ENCODE measurements at regions not wholly inside any gene's neighbourhood (a gene's known extent, or its start where the extent isn't known, plus 50 kb on each side); places are given as distances from the start of the nearest gene placed in this dataset.
"Not testable (repeated sequence)": the region's sequence is repeated elsewhere in the genome, so short reads cannot be mapped to it uniquely, and the experiment has no call there.

DNA sequence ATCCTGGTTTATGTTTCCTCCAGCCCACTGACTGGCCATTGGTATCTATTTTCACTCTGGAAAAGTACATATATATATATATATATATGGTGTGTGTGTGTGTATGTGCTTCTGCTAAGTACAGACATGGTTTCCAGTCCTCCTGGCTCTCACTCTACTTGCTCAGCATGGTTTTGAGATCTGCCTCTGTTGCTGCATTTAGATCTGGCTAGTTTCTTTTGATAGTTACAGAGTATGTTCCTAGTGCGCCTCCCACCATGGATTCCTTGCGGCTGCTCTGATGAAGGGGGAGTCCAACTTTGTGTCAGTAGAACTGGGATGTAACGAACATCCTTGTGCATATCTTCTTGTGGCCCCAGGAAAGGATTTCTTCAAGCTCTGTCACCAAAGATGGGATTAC, 274.1 kb downstream of the MIAT start:
- no peak for DNase-seq

DNA sequence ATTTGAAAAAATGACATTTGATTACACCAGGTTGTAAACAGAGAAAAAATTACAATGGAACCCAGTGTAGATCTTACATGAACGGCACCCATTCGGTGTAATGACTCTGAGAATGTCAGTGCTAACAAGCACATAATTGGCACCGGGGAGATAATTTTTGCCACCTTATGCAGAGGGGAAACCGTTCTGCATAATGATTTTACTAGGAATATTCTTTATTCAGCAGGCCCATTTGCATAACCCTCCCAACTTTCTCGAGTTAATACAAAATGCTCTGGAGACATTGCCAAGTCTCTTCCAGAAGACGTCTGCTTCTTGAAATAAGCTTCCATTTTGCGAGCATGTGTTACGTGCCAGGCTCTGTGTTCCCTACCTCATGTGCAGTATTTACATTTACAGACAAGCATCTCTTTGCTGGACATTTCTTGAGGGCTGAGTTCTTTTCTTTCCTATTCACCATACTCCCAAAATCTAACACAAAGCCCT, 275.8 kb downstream of the MIAT start:
- DNase-seq: no peak

DNA sequence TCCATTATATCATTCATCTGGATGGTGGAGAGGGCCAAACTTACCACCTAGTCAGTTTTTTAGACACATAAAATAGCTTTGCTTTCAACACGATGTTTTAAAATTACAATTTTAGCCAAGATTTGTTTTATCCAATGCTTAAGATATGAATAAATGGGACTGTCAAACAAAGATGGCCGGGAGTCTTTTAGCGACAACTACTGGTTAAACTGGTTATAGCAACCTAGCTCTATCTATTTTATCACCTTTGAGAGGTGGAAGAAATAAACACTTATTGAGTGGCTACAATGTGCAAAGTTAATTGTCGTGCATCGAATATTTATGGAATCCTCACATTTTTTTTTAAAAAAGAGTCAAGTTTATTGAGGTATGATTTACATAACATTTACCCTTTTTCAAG, 279.8 kb downstream of the MIAT start:
- no peak for DNase-seq

DNA sequence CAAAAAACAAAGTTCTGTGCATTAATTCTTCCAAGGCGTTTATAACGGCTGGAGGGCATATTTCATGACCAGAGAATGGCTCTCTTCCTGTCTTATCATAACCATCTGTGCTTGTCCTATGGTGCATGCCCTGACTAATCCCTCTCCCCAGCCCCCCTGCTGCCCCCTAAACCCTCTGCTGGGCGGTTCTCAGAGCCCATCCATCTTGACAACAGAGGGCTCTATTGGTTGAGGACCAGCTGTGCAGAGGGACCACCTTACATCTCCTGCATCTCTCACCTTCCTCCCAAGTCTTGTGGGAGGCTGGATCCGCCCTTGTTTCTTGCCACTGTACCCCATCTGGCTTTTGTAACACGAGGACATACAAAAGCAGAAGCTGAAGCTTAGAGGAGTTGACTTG, 282.1 kb downstream of the MIAT start:
- DNase-seq: no peak

DNA sequence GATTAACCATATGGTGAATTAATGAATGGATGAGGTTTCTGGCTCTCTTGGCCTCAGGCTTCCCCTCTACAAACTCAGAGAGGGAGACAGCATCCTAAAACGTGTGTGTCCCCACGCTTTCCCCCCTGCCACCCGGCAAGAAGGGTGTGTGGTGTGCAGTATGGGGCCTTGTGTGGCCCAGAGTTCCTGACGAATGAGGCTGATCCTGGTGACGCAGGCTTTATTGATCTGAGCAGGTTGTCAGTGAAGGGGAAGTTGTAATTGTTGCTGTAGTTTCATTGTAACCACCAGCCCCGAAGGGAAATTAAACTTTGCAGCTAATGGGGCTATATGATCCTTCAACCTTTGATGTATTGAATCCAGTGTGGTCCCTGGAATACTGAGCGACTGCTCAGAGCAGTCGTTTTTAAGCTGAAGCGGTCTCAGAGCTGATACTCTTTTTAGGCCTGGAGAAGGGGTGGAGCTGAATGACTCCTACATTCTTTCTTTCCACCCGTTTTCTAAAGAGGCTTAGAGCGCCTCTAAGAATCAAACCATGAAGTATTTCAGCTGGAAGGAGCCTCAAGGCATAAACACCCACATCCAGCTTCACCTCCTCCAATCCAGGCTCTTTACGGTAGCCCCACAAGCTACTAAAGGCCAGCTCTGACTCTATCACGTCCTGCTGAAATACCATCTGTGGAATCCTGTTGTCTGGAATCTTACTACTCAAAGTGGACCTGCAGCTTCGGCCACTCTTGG, 284.7 kb downstream of the MIAT start:
- no peak for DNase-seq

DNA sequence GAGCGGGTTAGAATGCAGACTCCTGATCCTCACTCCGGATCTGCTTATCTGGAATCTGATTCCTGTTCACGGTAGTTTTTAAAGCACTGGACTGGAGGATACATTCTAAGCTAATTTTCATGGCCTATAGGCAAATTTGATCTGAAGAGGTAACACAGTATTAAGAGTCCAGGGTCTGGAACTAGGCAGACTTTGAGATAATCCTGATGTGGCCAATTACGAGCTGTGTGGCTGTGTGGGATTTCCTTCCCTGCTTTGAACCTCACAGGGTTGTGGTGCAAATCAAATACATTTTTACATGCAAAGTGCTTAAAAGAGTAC, 285.2 kb downstream of the MIAT start:
- DNase-seq: no peak

DNA sequence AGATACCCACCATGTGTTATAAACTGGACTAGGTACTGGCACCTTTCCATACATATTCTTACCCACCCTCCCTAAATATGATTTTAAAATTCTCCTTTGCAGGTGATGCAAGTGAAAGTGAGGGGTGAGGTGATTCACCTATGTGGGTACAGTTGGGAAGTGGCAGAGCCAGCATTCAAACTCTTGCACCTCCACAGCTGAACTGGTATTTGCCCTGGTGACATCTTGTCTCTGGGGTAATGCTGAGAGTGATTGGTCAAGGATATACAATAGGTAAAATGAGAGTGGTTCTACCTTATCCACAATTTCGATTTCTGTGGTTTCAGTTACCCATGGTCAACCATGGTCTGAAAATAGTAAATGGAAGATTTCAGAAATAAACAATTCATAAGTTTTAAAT, 288.2 kb downstream of the MIAT start:
- no peak for DNase-seq

DNA sequence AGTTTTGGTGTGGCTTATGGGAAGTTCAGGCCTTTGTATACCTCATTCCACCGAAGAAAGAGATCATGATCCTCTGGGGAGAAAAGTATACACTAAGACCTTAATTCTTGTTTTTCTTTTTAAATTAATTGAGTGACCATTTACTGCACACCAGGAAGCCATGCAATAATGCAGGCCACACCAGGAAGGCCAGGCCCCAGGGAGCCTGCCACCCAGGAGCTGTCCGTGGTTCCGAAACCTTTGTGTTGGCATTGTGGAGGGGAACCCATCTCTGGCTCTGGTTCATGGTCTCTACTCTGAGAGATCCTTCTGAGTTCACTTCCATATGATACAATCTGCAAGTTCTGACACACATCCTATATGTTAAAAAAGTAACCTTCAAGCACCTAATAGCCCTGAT, 291.8 kb downstream of the MIAT start:
- DNase-seq: no peak

DNA sequence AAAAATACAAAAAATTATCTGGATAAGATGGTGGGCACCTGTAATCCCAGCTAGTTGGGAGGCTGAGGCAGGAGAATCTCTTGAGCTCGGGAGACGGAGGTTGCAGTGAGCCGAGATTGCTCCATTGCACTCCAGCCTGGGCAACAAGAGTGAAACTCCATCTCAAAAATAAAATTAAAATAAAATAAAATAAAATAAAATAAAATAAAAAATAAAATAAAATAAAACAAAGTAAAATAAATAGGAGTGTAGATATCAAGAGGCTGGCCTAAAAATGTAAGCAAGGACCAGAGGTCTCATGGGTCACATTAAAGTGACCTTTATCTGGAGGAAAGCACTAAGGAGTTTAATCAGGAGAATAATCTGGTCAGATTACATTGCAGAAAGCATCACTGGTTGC, 293.8 kb downstream of the MIAT start:
- not testable (repeated sequence) for DNase-seq

DNA sequence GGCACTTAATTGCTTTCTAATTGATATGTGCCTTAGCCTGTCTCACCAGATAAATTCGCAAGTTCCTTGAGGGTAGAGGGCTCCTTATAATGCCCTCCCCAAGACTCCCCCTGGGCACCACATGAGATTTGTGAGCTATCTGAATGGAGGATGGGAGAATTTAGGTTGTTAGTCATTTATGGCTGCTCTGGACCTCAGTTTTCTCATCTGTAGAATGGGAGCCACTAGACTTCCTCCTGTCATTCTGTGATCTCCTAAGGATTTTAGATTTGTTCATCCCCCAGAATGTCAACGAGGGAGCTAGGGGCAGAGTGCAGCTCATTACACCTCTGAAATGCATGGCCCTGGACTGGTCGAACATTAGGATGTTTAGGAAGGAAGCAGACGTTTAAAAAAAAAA, 294.6 kb downstream of the MIAT start:
- DNase-seq: no peak

DNA sequence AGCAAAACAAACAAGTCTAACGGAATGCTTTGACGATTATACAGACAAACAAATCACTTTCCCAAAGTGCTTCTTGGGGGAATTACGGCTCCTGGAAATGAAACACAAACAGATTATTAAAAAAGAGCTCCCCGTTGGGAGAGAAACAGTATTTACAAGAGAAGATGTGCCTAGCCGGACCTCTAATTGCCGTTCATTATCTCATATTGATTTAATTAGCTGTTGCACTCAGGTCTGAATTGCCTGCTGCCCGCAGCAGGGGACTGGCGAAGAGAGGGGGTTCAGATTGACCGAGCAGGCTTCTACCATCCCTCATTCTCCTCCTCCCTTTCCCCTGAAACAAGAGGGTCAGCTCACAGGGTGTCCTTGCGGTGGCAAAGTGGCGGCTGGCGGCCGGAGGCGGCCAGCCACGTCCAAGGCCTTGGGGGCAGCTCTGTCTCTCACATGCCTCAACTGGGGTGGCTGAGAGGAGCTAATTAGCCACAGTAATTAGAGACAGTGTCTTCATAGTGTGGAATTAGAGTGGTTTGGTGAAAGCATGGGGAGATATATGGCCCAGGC, 295.1 kb downstream of the MIAT start:
- DNase-seq: no peak

DNA sequence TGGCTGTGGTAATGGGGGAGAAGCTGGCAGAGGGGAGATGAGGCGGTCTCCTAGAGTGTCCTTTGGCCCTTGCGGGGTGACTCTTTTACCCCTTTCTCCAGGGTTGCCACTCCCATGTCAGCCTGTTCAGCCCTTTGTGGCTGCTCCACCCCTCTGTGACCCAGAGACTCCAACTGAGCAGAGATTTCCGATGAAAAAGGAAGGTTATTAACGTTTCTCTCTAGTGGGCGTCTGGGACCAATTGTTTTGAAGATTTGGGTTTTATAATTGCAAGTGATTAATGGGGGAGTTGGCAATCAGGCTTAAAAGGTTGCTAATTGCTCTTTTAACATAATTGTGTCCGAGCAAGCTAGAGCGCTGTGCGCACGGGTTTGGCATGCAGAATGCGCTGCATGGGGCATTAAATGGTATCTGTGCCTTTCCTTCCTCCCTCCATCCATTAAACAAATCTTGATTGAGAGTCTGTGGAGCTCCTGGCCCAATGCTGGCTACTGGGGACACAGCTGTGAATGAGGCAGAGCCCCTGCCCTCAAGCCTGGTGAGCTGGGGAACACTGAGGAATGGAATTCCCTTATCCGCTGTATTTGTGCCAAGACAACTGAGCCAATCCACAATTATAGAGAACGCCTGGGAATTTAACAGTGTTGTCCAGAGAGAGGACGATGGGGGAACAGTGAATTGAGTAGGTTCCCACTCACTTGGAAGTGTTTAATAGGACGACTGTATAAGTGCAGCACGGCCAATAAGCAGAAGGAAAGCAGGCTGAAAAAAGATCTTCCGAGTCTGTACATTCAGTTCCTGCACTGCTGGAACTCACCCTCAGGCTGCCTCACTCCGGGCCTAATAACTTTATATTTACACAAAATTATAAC, 295.9 kb downstream of the MIAT start:
- DNase-seq: no peak

DNA sequence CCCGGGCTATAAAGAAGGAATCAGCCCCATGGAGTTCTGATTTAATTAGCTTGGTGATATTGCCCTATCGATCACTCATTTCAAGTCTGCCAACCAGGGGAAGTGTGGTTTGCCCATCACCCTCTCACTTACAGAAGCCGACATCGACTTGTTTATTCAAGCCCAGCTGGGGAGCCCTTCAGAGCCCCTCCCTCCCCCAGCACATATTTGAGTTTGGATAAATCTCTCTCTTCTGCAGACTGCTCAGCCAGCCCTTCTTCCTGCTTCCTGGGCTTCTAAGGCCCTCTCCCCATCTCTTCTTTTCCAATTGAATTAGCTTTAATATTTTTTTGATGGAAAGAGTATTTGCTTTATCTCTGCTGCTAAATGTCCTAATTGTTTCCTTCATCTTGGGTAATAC, 299.0 kb downstream of the MIAT start:
- DNase-seq: no peak

DNA sequence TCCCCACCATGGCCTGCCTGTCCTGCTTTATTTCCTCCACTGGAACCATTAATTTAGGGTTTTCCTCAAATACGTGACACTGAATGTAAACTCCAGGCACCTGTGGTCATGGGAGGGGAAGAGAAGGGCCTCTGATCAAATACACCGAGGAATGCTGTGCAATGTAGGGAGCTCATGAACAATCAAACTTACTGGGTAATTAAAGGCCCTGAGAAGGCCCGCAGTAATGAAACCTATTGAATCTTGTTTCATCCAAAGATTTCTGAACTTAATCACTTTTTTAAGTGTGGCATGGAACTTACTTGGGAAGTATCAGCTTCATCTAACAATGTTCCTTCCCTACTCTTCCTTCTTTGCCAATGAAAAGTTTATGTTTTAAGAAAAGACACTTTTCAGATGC, 299.8 kb downstream of the MIAT start:
- no peak for DNase-seq

DNA sequence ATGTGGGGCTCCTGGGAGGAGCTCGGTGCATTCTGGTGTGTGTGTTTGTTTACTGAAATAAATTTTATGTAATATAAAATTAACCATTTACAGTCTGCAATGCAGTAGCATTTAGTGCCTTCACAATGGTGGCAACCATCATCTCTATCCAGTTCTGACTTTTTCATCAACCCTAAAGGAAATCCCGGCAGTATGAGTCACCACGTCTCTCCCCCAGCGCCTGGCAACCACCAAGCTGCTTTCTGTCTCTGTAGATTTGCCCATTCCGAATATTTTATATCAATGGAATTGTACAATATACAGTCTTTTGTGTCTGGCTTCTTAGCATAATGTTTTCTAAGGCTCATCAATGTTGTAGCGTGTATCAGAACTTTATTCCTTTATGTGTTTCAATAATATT, 300.5 kb downstream of the MIAT start:
- DNase-seq: no peak

DNA sequence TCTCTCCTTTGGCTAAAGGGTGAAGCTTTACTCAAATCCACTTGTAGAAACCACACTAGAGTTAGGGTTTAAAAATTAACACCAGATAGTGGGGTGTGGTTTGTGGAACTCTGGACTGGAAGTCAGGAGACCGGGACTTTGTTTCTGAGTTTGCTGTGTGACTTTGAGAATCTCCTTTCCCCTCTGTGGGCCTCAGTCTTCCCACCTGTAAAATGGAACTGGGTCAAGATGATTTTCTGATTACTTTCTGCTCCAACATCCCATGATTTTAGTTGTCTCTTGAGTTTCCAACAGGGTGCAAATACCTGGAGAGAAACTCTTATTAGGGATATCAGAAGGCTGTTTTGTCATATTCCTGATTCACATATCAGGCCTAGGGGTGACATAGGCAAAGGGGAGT, 301.0 kb downstream of the MIAT start:
- no peak for DNase-seq

DNA sequence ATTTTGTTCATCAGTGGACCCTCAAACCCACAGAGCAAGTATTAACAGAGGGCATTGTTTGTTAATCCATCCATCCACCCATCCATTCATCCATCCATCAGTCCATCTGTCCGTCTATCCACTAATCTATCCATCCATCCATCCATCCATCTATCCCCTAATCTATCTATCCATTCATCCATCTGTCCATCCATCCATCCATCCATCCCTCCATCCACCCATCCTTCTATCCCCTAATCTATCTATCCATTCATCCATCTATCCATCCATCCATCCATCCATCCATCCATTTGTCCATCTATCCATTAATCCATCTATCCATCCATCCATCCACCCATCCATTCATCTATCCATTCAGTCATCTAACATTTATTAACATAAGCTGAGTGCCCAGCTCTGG, 307.3 kb downstream of the MIAT start:
- no peak for DNase-seq

DNA sequence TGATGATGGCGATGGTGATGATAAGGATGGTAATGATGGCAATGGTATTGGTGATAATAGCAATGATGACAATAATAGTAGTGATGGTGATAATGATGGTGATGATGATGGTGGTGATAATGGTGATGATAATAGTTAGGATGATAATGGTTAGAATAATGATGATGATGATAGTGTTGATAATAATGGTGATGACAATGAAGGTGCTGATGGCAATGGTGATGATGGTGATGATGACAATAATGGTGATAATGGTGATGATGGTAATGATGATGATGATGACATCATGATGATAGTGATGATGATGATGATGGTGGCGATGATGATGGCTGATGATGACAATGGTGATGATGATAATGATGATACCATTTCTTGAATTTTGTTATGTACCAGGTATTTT, 309.9 kb downstream of the MIAT start:
- no peak for DNase-seq

DNA sequence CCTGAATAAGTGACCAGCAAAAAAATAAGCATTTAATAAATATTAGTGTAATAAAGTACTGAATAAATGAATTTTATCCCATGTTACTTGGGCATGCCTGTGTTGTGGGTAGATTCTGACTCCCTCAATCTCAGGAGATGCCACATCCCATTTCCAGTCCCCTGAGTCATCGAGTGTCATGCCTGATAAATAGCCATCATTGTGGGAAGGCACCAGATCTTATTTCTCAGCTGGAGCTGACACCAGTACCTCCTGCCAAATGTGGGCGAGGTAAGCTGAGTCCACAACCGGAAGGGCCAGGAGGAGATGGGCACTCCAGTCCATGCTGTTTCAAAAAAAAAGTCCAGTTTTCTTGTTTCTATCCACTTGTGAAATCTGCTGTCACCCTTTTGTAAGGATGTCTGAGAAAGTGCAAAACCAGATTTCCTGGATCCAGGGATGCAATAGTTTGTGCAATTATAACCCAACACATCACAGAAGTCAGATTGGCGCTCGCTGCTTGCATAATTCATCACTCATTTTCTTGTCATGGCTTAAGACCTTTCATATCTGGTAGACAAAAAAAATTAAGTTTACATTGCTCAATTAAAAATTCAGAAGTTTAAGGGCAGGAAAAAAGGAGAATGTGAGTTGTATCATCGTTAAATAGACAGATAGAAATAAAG, 311.6 kb downstream of the MIAT start:
- DNase-seq: no peak

DNA sequence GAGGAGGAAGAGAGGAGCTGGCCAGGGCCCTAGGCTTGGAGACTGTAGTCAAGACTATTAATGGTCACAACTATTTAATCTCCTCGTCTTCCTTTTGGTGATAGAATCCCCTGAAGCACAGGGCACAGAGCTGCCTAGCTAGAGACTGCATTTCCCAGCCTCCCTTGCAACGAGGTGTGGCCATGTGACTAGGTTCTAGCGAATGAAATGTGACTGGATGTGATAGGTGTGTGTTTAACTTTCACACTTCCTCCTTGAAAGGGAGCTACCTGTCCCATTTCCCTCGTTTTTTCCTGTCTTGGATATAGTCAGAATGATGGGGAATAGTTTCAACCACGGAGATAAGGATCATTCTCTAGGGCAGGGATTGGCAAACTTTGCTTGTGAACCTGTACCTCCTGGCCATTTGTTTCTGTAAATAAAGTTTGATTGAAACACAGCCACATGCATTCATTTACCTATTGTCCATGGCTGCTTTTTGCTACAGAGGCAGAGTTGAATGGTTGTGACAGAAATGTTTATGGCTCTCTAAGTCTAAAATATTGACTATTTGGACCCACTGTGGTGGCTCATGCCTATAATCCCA, 313.5 kb downstream of the MIAT start:
- no peak for DNase-seq

DNA sequence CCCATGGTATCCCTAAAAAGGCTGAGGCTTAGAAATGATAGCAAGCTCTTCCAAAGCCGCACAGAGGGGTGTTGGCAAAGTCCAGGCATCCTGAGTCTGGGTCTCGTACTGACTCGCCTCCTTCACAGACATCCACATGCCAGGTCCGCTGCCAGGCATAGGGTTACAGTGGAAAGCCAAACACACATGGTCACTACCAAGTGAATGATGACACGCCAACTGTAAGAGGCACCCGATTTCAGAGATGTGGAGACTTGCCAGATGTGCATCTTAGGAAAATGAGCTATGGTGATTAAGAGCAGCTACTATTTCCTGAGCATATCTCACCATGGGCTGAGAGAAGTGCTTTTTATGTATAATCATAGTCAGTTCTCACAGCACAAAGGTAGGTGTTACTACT, 314.9 kb downstream of the MIAT start:
- no peak for DNase-seq

DNA sequence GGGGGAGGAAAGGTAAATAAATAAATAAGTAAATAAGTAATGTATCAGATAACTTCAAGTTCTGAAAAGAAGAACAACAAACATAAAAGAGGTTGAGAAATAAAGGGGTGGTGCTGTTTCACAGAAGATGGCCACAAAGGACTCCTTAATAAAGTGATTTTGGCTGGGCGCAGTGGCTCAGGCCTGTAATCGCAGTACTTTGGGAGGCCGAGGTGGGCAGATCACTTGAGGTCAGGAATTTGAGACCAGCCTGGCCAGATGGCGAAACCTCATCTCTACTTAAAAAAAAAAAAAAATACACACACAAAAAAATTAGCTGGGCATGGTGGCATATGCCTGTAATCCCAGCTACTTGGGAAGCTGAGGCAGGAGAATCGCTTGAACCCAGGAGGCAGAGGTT, 315.5 kb downstream of the MIAT start:
- DNase-seq: not testable (repeated sequence)

DNA sequence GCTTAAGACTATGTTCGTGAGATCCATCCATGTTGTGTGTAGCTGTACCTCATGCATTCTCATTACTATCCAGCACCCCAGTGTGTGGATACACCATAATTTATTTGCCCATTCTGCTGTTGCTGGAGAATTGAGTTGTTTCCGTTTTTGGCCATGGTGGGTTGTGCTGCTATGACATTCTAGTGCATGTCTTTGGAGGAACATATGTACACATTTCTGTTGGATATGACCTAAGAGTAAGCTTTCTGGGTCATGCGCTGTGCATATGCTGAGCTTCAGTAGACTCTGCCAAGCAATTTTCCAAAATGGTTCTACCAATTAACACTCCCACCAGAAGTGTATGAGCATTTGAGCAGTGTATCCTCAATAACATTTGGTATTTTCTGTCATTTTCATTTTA, 316.6 kb downstream of the MIAT start:
- DNase-seq: no peak

Data from occipital lobe (tissue), 1 donor.